HT1080 (cell line): ENCODE measurements at regions not wholly inside any gene's neighbourhood (a gene's known extent, or its start where the extent isn't known, plus 50 kb on each side); places are given as distances from the start of the nearest gene placed in this dataset.

ENCODE experiments used
- DNase-seq: peaks from one replicate; pipeline ENCODE4 v3.0.0-alpha.2; 2015; ENCODE audit warnings: low read depth

GRCh38 chr6:67676892-67677291, 958.2 kb upstream of the ADGRB3 start:
- DNase-seq: no peak

GRCh38 chr6:67667637-67668422, 967.3 kb upstream of the ADGRB3 start:
- DNase-seq: no peak

GRCh38 chr6:67666177-67666964, 968.7 kb upstream of the ADGRB3 start:
- no peak for DNase-seq

GRCh38 chr6:67664942-67665341, 970.1 kb upstream of the ADGRB3 start:
- no peak for DNase-seq

DNA sequence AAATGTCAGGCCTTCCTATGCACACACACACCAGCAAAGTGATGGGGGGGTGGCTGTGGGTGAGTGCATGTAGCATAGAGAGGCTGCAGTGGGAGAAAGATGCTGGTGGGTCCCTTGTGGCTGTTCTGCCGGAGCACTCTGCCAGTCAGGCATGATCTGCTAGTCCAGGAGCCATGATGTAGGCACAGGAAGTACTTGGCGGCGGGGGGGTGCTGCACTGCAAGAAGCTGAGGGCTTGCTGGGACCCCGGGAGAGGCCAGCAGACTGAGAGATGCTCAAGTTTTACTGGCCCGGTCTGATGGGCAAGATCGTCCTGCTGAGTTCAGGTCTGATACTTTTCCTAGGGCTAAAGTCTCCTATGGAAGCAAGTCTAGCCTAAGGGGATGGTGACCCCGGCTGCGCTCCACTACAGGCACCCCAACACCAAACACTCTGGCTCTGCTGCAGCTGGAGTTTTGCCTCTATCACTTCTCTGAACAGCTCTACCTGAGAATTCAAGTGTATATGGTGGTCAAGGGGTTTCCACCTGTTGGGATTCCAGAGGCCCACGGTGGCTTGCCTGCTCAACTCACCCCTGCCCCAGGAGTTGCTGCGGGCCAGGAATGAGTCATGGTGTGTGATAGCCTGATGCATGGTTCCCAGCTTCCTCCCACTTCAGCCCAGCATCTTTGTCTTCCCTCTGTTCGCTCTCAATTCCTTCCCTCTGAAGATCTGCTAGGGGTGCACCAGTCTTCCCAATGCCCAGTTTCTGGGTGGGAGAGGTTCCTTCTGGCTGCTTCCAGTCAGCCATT, 971.8 kb upstream of the ADGRB3 start:
- peak; percentile 25 for DNase-seq

- DNase-seq: no peak
Observed at GRCh38 chr6:67653561-67653960, 981.5 kb upstream of the ADGRB3 start.

GRCh38 chr6:67646550-67646949, 988.5 kb upstream of the ADGRB3 start:
- DNase-seq: no peak

DNA sequence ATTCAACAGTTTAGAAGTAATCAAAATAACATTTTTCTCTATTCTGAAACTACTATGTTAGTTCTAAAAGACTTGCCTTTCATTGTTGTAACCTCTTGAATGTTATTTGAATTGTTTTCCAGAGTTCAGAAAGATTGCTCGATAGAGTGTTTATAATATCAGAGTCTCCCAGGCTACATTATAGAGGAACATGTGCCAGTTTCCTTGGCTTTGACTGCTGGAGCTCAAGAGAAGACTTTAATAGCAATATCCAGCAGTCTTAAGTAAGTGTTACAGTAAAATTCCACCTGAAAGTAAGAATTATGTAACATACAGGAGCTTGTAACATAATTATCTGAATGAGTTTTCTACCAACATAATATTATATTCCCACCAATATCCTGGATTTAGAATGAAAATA, 991.8 kb upstream of the ADGRB3 start:
- DNase-seq: no peak

DNA sequence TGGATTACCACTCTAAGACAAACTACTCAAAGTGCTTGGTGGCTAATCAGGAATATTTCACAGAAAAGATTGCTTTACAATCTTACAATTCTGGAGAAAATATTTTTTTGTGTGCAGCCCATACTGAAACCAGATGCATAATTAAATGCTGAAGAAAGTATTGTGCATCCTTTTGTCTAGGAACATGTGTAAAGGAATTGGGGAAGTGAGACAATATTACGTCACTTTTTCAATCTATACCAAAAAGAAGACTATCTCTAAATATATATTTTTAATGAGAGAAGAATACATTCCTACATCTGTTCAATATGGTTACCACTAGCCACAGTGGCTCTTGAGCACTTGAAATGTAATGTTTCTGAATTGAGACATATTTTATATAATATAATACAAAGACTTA, 992.5 kb upstream of the ADGRB3 start:
- DNase-seq: no peak

- peak; percentile 26 for DNase-seq
Observed at GRCh38 chr6:67640484-67640883, 994.6 kb upstream of the ADGRB3 start.

DNA sequence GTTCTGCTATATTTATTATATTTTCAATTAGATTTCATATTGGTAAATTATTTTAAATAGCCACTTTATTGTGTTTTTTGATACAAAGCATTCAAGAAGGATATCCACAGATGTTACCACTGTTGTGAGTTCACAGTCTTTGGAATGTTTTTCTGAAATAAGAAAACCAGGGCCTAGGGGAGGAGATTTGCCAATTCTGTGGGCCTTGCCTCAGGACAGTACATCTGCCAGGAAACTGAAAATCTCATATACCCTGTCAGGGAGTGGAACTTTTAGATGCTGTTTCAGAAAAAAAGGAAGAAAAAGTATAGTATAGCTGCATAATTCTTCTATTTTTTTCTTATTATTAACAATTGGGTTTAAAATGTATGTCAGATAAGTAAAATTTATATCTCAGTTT, 995.9 kb upstream of the ADGRB3 start:
- no peak for DNase-seq

DNA sequence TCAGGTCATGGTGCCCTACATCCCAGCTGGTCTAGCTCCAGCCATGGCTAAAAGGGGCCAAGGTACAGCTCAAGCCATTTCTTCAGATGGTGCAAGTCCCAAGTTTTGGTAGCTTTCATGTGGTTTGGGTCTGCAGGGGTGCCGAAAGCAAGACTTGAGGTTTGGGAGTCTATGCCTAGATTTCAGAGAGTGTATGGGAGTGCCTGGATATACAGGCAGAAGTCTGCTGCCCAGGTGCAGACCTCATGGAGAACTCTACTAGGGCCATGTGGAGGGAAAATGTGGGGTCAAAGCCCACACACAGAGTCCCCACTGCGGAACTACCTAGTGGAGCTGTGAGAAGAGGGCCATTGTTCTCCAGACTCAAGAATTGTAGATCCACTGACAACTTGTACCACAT, 1000.9 kb upstream of the ADGRB3 start:
- no peak for DNase-seq

GRCh38 chr6:67633058-67633457, 1002.0 kb upstream of the ADGRB3 start:
- DNase-seq: no peak

DNA sequence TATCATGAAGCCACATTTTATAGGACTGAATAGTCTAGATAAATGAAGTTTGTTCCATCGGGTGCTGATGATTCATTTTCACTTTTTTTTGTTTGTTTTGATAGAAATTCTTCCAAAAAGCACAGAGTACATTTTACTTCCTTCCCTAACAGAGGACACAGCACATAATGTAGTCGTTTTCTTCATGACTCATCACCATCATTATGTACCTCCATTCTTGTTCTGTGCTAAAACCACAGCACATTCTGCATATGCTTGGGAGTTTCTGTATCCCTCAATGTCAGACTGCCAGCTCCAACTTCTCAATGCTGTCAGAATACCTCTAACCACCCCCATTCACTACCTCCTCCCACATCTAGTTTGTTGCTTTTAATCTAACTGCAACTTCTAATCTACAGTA, 1004.9 kb upstream of the ADGRB3 start:
- peak; percentile 83 for DNase-seq

GRCh38 chr6:67629258-67629657, 1005.8 kb upstream of the ADGRB3 start:
- no peak for DNase-seq

DNA sequence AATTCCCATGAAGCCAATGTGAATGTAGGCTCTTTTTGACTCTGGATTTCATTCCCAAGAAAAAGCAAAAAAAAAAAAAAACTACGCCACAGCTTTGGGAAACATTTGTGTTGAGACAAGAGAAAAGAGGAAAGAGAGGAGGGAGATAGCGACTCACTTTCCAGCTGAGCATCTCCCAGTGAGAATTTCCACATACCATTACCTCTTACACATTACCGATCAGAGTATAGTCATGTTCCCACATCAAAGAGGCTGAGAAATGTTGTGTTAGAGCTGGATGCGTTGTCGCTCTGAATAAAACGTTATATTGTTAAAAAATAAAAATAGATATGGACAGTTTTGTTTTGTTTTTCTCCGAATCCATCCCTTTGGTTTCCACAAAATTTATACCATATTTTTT, 1019.3 kb upstream of the ADGRB3 start:
- peak; percentile 82 for DNase-seq

- DNase-seq: no peak
Observed at GRCh38 chr6:67608099-67608749, 1026.9 kb upstream of the ADGRB3 start.

GRCh38 chr6:67606906-67607828, 1027.9 kb upstream of the ADGRB3 start:
- DNase-seq: no peak

- no peak for DNase-seq
Observed at GRCh38 chr6:67594366-67594765, 1040.7 kb upstream of the ADGRB3 start.

DNA sequence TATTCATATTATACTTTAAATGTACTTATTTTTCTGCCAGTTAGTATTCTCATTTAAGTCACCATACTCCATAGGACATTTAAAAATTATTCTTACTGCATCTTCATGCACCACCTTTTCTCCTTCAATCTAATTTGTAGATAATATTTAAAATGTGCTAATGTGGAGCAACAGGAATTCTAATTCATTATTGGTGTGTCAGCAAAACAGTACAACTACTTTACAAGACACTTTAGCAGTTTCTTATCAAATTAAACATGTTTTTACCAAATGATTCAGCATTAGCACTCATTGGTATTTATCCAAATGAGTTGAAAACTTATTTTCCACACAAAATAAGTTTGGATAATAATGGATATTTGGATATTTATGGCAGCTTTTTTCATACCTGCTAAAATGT, 1041.8 kb upstream of the ADGRB3 start:
- no peak for DNase-seq
